M059J (cell line): ENCODE measurements at regions not wholly inside any gene's neighbourhood (a gene's known extent, or its start where the extent isn't known, plus 50 kb on each side); places are given as distances from the start of the nearest gene placed in this dataset.
"Not testable (repeated sequence)": the region's sequence is repeated elsewhere in the genome, so short reads cannot be mapped to it uniquely, and the experiment has no call there.

ENCODE experiments used
- DNase-seq: peaks from one replicate; pipeline ENCODE4 v3.0.0-alpha.2; 2012; ENCODE audit warnings: low read depth

DNA sequence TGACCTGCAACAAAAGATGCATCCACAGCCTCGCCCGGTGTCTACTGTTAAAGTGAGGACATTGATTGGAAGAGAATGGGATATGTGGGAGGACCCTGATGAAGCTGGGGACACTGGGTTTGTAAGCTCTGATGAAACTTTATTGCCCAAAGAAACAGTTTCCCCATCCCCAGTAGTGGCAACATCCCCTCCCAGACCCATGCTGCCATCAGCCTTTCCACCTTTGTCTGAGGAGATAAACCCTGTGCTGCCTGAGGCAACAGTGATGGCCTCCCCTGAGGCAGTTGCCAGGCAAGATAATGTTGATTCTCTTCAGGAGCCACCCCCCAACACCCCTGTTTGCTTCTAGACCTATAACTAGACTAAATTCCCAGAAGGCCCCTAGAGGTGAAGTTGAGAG is 234.0 kb downstream of the TFAP2B start:
- not testable (repeated sequence) for DNase-seq

DNA sequence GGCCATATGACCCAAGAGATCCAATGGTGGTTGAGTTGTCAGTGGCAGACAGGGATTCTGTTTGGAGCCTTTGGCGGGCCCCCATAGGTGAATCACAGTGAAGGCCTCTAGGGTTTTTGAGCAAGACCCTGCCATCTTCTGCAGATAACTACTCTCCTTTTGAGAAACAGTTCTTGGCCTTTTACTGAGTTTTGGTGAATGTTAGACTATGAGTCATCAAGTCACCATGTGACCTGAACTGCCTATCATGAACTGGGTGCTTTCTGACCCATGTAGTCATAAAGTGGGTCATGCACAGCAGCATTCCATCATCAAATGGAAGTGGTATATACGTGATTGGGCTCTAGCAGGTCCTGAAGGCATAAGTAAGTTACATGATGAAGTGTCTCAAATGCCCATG is 236.6 kb downstream of the TFAP2B start:
- DNase-seq = not testable (repeated sequence)

DNA sequence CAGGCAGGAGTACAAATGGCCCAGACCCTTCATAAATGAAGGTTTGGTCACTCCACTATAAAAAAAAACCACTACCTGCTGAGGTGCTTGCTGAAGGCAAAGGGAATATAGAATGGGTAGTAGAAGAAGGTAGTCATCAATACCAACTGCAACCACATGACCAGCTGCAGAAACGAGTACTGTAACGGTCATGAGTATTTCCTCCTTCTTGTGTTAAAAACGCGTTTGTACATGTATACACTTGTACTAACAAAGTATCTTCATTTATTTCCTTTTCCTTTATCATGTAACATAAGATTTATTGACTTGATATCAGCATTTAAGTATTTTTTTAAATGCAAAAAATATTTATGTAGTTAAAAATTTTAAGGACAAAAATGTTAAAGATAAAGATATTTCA is 238.6 kb downstream of the TFAP2B start:
- DNase-seq = no peak

DNA sequence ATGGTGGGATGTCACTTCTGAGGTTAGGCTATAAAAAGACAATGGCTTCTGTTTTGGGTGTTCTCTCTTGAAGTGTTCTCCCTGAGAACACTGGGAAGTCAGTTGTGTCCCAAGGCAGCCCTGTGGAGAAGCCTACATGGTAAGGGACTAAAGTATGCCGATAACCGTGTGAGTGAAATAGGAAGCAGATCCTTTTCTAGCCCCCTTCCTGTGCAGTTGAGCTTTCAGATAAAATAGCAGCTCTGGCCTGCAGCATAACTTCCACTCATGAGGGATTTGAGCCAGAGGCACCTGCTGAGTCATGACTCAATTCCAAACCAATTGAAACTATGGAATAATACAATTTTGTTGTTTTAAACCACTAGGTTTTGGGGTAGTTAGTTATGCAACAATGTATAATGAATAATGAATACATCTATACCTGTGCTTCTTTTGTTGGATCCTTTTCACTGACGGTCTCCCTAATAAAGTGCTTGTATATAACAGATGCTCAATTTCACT is 241.6 kb downstream of the TFAP2B start:
- peak; percentile 12 for DNase-seq

DNA sequence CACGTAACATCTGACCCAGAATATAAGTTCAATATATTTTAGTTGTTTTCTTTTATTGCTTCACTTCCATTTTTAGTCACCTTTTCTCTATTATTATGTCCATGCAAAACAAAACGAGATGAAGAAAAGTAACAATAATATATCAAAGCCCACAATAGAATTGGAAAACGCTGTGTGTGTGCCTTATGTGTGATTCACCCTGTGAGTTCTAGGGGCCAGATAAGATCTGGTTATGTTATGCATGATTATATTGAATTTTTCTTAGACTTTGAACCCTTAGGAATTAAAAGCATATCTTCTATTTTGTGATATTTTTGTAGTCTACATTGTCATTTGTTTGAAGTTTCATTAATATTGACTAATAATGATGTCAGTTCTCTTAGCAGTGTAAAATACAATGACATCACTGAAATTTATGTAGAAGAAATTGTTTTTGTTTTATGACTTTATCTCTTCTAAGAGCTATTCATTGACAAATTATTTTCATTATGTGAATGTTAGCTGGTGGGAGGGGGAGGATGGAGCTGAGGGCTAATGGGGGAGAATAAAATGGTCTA is 243.6 kb downstream of the TFAP2B start:
- no peak for DNase-seq

DNA sequence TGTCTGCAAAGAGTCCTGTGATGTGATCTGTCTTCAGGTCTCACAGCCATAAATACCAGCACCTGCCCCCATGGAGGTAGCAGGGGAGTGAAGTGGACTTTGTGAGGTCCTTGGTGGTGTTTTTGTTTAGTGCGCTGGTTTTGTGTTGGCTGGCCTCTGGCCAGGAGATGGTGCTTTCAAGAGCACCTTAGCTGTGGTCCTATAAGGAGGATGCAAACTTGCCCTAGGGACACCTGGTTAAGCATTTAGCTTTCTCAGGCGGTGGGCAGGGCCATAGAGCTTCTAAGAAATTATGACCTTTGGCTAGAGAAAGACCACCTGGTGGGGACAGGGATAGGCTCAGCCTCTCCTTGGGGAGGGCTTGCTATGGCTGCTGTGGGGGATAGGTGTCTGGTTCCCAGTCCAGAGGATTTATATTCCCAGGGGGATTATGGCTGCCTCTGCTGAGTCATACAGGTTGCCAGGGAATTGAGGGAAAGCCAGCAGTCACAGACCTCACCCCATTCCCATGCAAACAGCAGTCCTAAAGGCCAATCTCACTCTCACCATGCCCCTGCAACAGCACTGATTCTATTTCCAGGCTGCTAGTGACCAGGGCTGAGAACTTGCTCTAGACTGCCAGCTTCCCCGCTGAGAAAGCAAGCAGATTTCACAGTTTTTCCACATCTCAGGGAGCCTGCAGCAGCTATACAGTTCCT is 259.3 kb downstream of the TFAP2B start:
- DNase-seq = peak; percentile 40

DNA sequence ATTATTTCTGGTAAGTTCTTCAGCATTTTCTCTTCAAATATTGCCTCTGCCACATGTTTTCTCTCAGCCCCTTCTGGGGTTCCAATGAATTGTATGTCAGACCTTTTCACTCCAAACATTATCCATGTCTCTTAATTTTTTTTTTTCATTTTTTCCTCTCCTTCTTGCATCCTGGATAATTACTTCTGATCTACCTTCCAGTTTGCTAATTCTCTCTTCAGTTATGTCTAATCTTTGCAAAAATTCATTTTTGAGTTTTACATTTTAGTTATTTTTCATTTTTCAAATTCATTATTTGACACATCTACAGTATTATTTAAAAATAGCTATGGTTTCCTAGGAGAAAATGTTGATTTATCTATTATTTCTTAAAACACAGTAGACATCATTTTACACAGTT is 271.7 kb downstream of the TFAP2B start:
- DNase-seq = no peak

DNA sequence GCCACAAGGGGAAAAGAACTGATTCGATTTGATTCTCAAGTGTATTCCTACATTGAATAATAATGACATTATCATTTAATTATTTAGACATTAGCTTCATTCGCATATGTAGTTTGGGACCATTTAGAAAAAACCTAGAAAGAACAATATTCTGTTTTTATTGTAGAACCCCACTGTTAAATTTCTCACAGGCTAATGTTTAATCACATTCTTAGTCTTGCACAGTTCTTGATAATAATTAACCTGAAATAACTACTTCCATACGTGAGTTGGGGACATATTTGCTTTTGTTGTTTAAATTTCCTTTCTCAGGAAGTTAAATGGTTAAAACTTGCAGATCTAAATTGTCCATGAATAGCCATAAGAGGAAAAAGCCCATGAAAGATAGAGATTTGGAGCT is 275.2 kb downstream of the TFAP2B start:
- no peak for DNase-seq

DNA sequence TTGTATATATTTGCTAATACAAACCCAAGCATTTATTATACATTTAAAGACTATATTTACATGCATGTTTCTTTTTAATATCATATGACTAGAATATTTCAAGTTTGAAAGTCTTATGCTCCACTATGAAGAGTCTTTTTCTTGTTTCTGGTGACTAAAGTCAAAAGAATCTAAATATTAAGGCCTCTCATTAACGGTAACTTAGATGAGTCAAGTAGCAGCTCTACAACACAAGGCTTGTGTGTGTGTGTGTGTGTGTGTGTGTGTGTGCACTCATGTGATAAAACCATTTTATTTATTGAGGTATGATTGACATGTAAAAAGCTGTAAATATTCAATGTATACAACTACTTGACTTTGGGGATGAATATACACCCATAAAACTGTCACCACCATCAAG is 275.6 kb downstream of the TFAP2B start:
- peak; percentile 49 for DNase-seq

DNA sequence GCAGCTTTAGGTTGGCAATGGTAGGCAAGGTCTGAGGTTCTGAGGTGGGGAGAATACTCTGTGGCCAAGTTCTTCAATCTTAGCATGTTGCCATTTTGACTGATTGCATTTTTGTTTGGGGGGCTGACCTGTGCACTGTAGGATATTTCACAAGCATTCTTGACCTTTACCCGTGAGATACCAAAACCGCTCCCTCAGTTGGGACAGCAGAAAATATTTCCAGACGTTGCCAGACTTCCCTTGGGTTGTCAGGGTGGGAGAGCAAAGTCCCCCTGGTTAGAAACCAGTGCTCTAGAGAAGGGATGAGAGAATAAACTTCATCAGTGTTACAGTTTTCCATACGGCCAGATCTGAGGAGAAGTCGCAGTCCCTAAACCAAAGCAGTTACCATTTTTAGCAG is 279.6 kb downstream of the TFAP2B start:
- no peak for DNase-seq

DNA sequence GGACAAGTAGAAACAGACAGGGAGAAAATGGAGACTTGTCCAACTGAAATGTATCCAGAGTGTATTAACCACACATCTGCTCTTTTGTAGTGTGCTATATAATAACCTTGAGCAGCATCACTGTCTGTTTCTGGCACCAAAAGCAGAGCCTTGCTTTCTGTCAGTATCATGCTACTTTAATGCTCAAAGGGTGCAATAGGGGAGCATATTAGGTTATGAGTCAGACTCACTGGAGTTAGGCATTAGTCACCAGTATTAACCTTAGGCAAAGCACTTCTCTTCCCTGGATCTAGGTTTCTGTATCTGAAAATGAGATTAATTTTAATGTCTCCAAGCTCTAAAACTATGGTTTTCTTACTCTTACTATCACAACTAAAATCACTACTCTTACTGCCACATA is 280.1 kb downstream of the TFAP2B start:
- DNase-seq = peak; percentile 84

DNA sequence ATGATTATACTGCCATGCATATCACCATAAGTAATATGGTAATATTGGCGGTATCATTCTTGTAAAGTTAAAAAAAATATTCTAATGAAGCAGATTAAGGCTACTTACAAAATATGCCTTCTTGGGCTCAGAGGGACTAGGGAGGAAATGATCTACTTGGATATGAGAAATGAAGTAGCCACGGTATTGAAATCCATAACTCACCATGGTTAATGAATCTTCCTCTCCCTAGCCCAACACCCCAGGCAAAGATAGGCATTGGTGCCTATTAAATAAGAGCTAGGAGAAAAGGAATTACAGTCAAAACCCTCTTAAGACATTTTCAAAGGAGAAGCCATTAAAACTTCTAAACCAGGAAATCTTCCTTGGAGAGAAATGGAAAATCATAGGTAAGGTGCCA is 280.5 kb downstream of the TFAP2B start:
- peak; percentile 39 for DNase-seq

DNA sequence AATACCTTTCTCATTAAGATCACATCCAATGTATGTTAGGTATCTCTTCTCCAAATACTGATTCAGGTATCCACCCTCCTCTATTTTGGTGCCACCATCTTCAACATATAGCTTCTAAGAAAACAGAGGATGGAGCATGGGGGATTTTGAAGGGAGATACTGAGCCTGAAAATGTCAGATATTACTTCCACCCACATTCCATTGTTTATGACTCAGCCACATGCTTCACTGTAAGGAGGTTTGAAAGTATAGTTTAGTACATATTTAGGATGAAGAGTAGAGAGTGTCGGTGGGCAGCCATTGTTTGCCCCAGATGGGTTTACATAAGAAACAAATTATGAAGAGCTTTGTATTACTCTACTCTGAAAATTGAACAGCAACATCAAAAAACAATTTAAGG is 286.7 kb downstream of the TFAP2B start:
- DNase-seq = peak; percentile 35

DNA sequence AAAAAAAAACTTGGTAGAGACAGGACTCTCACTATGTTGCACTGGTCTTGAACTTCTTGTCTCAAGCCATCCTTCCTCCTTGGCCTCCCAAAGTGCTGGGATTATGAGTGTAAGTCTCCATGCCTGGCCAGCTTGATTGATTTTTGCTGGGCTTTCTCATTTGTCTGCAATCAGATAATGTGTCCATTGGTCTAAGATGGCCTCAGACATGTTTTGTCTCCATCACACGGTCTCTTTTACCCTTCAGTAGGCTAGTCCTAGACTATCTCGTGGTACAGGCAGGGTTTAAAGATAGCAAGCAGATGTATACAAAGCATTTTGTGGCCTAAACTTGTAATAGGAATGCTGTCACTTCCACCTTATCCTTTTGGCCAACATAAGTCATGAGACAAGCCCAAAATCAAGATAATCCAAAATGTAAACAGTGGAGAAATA is 289.1 kb downstream of the TFAP2B start:
- no peak for DNase-seq

DNA sequence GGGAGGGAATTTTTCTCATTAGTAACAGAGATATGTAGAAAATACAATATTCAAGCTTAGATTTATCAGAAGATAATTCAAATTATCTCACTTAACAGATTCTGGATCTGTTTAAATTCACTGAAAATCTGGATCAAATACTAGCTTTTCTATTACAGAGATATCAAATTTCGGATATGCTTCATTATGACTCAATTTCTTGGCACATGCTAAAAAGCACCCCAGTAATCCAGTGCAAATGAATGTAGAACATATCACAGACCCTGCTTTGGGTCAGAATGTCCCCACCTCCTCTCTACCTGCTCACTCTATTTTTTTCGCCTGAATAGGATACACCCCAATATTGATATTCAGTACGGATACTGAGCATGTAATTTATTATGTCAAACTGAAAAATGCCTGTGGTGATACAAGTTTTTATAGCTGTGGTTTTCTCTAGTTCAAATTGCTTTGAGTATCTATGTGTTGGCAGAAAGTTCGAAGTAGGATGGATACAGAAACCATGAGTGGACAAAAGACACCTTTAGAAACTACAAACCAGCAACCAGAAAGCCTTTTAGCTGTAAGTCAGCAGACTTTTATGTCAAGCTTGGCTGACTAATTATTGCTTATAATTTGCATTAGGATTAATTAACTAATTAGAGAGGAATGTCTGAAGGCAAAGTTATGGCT is 290.0 kb downstream of the TFAP2B start:
- DNase-seq = peak; percentile 80

DNA sequence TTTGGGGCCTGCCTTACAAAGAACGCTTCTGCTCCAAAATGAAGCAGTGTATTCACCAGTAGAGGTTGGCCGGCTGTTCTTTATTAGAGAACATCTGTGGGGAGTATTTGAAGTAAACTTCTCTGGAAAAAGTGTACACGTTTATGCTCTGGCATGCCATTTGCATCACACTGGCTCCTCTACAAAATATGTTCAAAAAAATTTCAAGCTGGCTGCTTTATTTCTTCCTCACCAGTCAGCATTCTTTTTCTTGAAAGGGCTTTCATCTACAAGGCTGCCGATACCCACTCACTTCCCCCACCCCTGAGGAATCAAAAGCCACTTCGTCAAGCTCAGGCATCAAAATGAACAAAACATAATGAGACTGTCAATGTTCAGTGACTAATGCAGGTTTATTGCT is 294.1 kb downstream of the TFAP2B start:
- DNase-seq = no peak

DNA sequence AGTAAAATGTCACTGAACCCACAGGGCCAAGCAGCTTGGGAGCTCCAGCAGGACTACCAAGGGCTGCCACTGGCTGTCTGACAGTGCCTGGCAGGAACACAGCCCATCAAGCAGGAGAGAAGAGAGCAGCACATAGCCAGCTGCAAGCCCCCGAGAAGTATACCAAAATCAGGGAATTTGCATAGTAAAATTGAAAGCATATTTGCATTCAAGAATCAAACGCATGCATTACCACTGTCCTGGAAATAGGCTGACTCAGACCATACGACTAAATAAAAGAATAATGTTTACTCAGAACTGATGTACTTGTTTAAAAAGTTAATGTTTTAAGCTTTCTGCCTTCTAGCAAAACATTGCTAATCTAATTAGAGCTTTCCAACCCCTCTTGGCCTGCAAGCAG is 298.1 kb downstream of the TFAP2B start:
- DNase-seq = no peak

DNA sequence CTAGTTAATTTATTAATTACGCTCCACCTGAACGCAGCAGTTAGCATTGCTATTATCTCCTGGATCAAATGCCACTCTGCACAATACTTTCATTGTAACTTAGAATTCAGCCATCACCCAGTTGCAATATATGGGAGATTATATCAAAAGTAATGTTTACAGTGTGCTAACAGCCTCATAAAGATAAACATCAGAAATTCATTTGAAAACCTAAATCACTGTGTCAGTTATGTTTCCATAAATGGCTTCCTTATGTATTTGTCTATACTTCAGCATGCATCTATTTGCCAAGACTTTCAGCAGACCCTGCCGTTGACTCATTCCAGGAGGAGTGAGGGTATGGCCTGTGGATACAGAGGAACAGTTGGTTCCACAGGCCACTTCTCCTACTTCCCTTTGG is 300.1 kb downstream of the TFAP2B start:
- DNase-seq = no peak

DNA sequence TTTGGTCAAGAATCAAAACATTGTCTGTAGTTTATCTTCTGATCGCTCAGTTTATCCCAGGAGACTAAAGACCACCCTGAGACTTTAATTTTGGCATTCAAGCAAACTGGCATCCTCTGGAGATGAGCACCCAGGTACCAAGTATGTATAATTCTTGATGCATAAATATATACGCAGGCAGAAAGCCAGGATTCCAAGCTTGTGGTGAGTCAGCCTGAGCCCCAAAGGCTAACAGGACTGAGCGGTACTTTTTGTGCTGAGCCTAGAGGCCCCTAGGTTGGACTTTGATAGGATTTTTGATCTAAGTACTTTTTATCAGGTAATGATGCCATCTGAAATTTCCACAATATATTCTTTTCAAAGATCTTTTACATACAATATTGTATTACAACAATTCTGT is 301.3 kb downstream of the TFAP2B start:
- peak; percentile 66 for DNase-seq

DNA sequence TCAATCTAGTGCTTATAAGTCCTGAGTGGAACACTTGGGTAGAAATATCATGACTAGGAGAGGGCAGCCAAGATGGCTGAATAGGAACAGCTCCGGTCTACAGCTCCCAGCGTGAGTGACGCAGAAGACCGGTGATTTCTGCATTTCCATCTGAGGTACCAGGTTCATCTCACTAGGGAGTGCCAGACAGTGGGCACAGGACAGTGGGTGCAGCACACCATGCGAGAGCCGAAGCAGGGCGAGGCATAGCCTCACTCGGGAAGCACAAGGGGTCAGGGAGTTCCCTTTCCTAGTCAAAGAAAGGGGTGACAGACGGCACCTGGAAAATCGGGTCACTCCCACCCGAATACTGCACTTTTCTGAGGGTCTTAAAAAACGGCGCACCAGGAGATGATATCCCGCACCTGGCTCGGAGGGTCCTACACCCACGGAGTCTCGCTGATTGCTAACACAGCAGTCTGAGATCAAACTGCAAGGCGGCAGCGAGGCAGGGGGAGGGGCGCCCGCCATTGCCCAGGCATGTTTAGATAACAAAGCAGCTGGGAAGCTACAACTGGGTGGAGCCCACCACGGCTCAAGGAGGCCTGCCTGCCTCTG is 302.8 kb downstream of the TFAP2B start:
- not testable (repeated sequence) for DNase-seq

DNA sequence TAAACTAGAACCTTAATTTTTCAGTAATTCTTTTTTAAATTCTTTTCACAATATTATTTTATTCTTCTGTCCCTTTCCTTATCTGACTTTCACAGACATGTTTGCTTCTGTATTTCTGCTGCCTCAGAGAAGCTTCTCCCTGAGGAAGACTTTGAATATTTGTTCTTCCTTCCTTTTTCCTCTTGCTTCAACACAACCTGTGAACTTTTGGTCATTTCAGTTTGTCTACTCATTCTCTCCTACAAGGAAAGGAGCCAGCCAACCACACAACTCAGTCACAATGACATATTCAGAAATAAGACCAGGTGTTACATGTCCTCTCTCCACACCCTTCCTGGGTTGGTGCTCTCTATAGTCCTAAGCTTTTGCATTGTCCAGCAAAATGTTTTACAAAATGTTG is 310.4 kb downstream of the TFAP2B start:
- DNase-seq = no peak

DNA sequence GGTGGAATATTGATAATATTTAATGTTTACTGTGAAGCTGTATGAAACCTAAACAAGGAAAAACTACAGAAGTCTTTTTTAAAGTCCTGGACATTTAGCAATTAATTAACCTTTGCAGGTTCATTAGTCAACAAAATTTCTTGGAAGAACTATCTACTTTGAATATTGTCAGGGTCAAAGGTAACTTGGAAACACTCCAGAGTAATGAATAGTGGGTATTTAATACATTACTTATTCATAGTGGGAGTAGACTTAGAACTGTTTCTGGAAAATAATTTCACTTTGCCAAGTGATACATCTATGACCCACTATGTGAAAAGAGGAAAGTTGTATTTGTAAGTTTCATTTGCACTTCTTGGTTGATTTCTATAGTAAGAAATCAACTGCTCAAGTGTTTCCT is 319.1 kb downstream of the TFAP2B start:
- no peak for DNase-seq

DNA sequence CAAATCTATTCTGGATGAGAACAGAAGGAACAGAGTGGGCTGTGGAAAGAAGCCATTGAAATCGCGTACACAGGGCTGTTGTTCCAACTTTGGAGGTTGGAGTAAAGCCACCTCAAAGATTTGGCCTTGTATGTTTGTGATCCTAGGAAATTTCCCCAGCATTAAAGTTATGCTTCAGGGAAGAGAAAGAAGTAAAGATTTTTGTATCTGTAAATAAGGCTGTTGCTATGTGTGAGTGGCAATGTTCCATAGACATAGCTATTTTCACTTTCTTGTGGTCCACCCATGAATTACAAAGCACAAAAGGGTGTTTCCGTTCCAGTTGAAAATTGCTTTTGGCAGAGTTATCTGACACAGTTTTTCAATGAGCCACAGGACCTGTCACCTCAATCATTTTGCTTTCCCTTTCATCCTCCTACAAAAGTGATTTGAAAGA is 321.3 kb downstream of the TFAP2B start:
- peak; percentile 58 for DNase-seq
